DOHH2 (cell line): ENCODE measurements at regions not wholly inside any gene's neighbourhood (a gene's known extent, or its start where the extent isn't known, plus 50 kb on each side); places are given as distances from the start of the nearest gene placed in this dataset.

Source experiments
- EZH2phosphoT487 ChIP-seq: fragments of 200-600 bp; sonication (generic); IDR thresholded peaks from 2 replicates; pipeline ENCODE4 v1.6.1; 2017; ENCODE audit warnings: borderline replicate concordance, mild to moderate bottlenecking, antibody characterized with exemption, low read length, moderate library complexity, mixed read lengths
- TF ChIP-seq, protein P1 (sequence below): fragments of 200-600 bp; sonication (generic); IDR thresholded peaks from one replicate; pipeline ENCODE4 v1.5.1; 2014; ENCODE audit warnings: antibody characterized with exemption, mild to moderate bottlenecking, low read depth, low read length; ENCODE audit not compliant: poor library complexity, severe bottlenecking

DNA sequence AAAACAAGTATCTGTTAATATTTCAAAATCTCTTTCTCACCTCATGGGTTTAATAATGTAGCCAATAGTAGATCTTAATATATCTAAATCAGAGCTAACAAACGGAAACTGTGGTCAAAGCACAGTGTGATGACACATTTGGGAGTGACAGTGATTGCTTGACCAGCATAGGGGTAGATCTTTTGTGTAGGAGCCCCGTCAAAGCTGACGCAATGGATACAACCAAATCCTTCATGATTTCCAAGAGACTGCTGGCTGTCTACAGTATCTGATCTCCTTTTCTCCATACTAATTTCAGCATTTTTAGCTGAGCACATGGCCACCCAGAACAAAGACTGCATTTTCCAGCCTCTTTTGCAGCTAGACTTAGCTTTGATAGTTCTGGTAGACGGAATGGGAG, 299.3 kb upstream of the ECI2 start:
- no peak for TF ChIP-seq EZH2phosphoT487
- TF ChIP-seq, protein P1, sequence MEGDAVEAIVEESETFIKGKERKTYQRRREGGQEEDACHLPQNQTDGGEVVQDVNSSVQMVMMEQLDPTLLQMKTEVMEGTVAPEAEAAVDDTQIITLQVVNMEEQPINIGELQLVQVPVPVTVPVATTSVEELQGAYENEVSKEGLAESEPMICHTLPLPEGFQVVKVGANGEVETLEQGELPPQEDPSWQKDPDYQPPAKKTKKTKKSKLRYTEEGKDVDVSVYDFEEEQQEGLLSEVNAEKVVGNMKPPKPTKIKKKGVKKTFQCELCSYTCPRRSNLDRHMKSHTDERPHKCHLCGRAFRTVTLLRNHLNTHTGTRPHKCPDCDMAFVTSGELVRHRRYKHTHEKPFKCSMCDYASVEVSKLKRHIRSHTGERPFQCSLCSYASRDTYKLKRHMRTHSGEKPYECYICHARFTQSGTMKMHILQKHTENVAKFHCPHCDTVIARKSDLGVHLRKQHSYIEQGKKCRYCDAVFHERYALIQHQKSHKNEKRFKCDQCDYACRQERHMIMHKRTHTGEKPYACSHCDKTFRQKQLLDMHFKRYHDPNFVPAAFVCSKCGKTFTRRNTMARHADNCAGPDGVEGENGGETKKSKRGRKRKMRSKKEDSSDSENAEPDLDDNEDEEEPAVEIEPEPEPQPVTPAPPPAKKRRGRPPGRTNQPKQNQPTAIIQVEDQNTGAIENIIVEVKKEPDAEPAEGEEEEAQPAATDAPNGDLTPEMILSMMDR: no peak
